ENCODE measurements at regions not wholly inside any gene's neighbourhood (a gene's known extent, or its start where the extent isn't known, plus 50 kb on each side); places are given as distances from the start of the nearest gene placed in this dataset.

GRCh38 chr11:33492596-33492995 is 208.0 kb downstream of the C11orf91 start:
- DNase-seq (ENCODE audit: low spot score), result no peak
- no peak overlapping the region for H2AFZ ChIP-seq
- 72% methylated on average over 6 of the region's 6 CpGs for WGBS (ENCODE audit: low lambda C conversion rate, missing lambda C conversion rate)
- H3K9me2 ChIP-seq (replicated peaks; ENCODE audit: insufficient read depth), result no peaks in the 10 kb centered on the region
- H3K4me2 ChIP-seq, result no peak overlapping the region
- no peaks in the 10 kb centered on the region for H3K79me2 ChIP-seq
- H3K4me3 ChIP-seq, result no peak overlapping the region
- no peak for TF ChIP-seq CTCF (IDR thresholded peaks at IDR 0.05; ENCODE audit: poor library complexity)
- TF ChIP-seq EZH2phosphoT487 (IDR thresholded peaks at IDR 0.05; ENCODE audit: low read depth, severe bottlenecking, unreplicated experiment), result no peak
- no peak for TF ChIP-seq EZH2 (IDR thresholded peaks at IDR 0.05; ENCODE audit: borderline replicate concordance)
- H3K36me3 ChIP-seq (replicated peaks; ENCODE audit: insufficient read depth, low read depth), result no peaks in the 10 kb centered on the region
- H4K20me1 ChIP-seq (ENCODE audit: insufficient read depth, poor library complexity, severe bottlenecking), result no peaks in the 10 kb centered on the region
- H3K27ac ChIP-seq, result no peak overlapping the region
- H3K27me3 ChIP-seq, result peaks cover 8% of the 10 kb centered on the region
- H3K4me1 ChIP-seq (ENCODE audit: insufficient read depth), result no peaks in the 10 kb centered on the region
- H3K9me3 ChIP-seq (ENCODE audit: low read depth), result no peaks in the 10 kb centered on the region

- Histone ChIP-seq H2AFZ (no peak overlapping the region), H4K20me1 (ENCODE audit: insufficient read depth, poor library complexity, severe bottlenecking) (no peaks in the 10 kb centered on the region), H3K9me3 (ENCODE audit: low read depth) (no peaks in the 10 kb centered on the region), H3K9me2 (replicated peaks; ENCODE audit: insufficient read depth) (no peaks in the 10 kb centered on the region), H3K4me2 (no peak overlapping the region), H3K79me2 (no peaks in the 10 kb centered on the region), H3K27me3 (peaks cover 8% of the 10 kb centered on the region), H3K36me3 (replicated peaks; ENCODE audit: insufficient read depth, low read depth) (no peaks in the 10 kb centered on the region), H3K4me3 (no peak overlapping the region), H3K4me1 (ENCODE audit: insufficient read depth) (no peaks in the 10 kb centered on the region), H3K27ac (no peak overlapping the region)
- no peak for DNase-seq (ENCODE audit: low spot score)
- no peak for TF ChIP-seq CTCF (IDR thresholded peaks at IDR 0.05; ENCODE audit: poor library complexity)
- no peak for TF ChIP-seq EZH2phosphoT487 (IDR thresholded peaks at IDR 0.05; ENCODE audit: low read depth, severe bottlenecking, unreplicated experiment)
- no peak for TF ChIP-seq EZH2 (IDR thresholded peaks at IDR 0.05; ENCODE audit: borderline replicate concordance)
- 66% methylated on average over 3 of the region's 3 CpGs for WGBS (ENCODE audit: low lambda C conversion rate, missing lambda C conversion rate)
Observed at GRCh38 chr11:33490842-33491370, 209.7 kb downstream of the C11orf91 start.

- no peak for DNase-seq (ENCODE audit: low spot score)
- Histone ChIP-seq H3K9me3 (ENCODE audit: low read depth) (no peaks in the 10 kb centered on the region), H3K9me2 (replicated peaks; ENCODE audit: insufficient read depth) (no peaks in the 10 kb centered on the region), H3K79me2 (no peaks in the 10 kb centered on the region), H3K4me2 (no peak overlapping the region), H4K20me1 (ENCODE audit: insufficient read depth, poor library complexity, severe bottlenecking) (no peaks in the 10 kb centered on the region), H3K36me3 (replicated peaks; ENCODE audit: insufficient read depth, low read depth) (no peaks in the 10 kb centered on the region), H3K27ac (no peak overlapping the region), H3K27me3 (peaks cover 8% of the 10 kb centered on the region), H3K4me1 (ENCODE audit: insufficient read depth) (no peaks in the 10 kb centered on the region), H2AFZ (no peak overlapping the region), H3K4me3 (no peak overlapping the region)
- 64% methylated on average over 3 of the region's 3 CpGs for WGBS (ENCODE audit: low lambda C conversion rate, missing lambda C conversion rate)
- no peak for TF ChIP-seq EZH2 (IDR thresholded peaks at IDR 0.05; ENCODE audit: borderline replicate concordance)
- no peak for TF ChIP-seq CTCF (IDR thresholded peaks at IDR 0.05; ENCODE audit: poor library complexity)
- TF ChIP-seq EZH2phosphoT487 (IDR thresholded peaks at IDR 0.05; ENCODE audit: low read depth, severe bottlenecking, unreplicated experiment), result no peak
Observed at GRCh38 chr11:33488971-33489370, 211.7 kb downstream of the C11orf91 start.

GRCh38 chr11:33480626-33481025 is 220.0 kb downstream of the C11orf91 start:
- no peak overlapping the region for H3K27ac ChIP-seq
- H3K4me1 ChIP-seq (ENCODE audit: insufficient read depth), result peaks cover 9% of the 10 kb centered on the region
- H3K79me2 ChIP-seq, result no peaks in the 10 kb centered on the region
- H3K9me3 ChIP-seq (ENCODE audit: low read depth), result no peaks in the 10 kb centered on the region
- no peak for TF ChIP-seq CTCF (IDR thresholded peaks at IDR 0.05; ENCODE audit: poor library complexity)
- no peak for TF ChIP-seq EZH2 (IDR thresholded peaks at IDR 0.05; ENCODE audit: borderline replicate concordance)
- no peak for TF ChIP-seq EZH2phosphoT487 (IDR thresholded peaks at IDR 0.05; ENCODE audit: low read depth, severe bottlenecking, unreplicated experiment)
- H3K4me2 ChIP-seq, result no peak overlapping the region
- no peak overlapping the region for H3K4me3 ChIP-seq
- DNase-seq (ENCODE audit: low spot score), result no peak
- no peak overlapping the region for H2AFZ ChIP-seq
- no peaks in the 10 kb centered on the region for H3K9me2 ChIP-seq (replicated peaks; ENCODE audit: insufficient read depth)
- H3K36me3 ChIP-seq (replicated peaks; ENCODE audit: insufficient read depth, low read depth), result no peaks in the 10 kb centered on the region
- H3K27me3 ChIP-seq, result peaks cover 13% of the 10 kb centered on the region
- 83% methylated on average over 3 of the region's 3 CpGs for WGBS (ENCODE audit: low lambda C conversion rate, missing lambda C conversion rate)
- no peaks in the 10 kb centered on the region for H4K20me1 ChIP-seq (ENCODE audit: insufficient read depth, poor library complexity, severe bottlenecking)

Measured in hepatocyte (in vitro differentiated cells).